ENCODE measurements at regions not wholly inside any gene's neighbourhood (a gene's known extent, or its start where the extent isn't known, plus 50 kb on each side); places are given as distances from the start of the nearest gene placed in this dataset.

DNA sequence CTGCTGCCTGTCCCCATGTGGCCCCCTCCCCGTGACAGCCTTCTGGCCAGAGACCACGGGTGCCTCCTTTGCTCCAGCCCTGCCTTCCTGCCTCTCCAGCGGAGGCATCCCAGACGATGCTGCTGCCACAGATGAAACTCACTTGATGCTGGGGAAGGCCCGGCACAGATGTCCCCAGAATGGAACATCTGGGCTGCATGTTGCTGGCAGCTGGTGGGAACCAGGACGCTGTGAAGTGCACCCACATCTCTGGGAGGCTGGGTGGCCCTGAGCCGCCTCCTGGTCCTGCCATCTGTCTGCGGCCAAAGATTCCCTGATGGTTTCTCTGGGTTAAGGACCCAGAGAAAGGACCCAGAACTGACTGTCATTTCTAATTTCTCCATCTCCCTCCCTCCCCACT, 51.9 kb upstream of the PTPRS start:
- 43 to 57% methylated on average over 6 to 8 of the region's 8 CpGs for WGBS, 2 donors
- TF ChIP-seq, protein P1, sequence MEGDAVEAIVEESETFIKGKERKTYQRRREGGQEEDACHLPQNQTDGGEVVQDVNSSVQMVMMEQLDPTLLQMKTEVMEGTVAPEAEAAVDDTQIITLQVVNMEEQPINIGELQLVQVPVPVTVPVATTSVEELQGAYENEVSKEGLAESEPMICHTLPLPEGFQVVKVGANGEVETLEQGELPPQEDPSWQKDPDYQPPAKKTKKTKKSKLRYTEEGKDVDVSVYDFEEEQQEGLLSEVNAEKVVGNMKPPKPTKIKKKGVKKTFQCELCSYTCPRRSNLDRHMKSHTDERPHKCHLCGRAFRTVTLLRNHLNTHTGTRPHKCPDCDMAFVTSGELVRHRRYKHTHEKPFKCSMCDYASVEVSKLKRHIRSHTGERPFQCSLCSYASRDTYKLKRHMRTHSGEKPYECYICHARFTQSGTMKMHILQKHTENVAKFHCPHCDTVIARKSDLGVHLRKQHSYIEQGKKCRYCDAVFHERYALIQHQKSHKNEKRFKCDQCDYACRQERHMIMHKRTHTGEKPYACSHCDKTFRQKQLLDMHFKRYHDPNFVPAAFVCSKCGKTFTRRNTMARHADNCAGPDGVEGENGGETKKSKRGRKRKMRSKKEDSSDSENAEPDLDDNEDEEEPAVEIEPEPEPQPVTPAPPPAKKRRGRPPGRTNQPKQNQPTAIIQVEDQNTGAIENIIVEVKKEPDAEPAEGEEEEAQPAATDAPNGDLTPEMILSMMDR (IDR thresholded peaks at IDR 0.05): no peak
- no peak for TF ChIP-seq POLR2A (IDR thresholded peaks at IDR 0.05)

DNA sequence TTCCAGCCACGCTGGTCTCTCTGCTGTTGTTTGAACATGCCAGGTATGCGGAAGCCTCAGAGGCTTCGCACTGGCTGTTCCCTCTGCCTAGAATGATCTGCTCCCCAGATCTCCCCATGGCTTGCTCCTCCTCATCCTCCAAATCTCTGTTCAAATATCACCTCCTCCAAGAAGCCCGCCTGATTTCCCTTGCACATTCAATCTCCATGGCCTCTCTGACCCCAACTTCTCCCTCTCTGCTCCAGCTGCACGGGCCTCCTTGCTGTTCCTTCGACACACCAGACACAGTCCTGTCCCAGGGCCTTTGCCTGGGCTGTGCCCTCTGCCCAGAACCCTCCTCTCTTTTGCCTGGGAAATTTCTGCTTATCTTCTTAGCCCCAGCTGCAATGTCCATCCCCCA, 52.5 kb upstream of the PTPRS start:
- H3K4me3 ChIP-seq (ENCODE audit: low read depth, poor library complexity, severe bottlenecking): no peak overlapping the region
- WGBS, 2 donors: 69 to 77% methylated on average over 6 of the region's 6 CpGs
- TF ChIP-seq POLR2A (IDR thresholded peaks at IDR 0.05): no peak
- TF ChIP-seq, protein P1 (IDR thresholded peaks at IDR 0.05): no peak
- DNase-seq (ENCODE audit: low spot score in 2 of 2): no peak
- intact Hi-C loops (cut with DNase I; ENCODE audit: low total_unique reads): no loop called here

More for the DNA sequence above, 51.9 kb upstream of the PTPRS start:
- no peak overlapping the region for H3K4me3 ChIP-seq (ENCODE audit: low read depth, poor library complexity, severe bottlenecking)
- intact Hi-C loops (cut with DNase I; ENCODE audit: low total_unique reads): no loop called here
- no peak for DNase-seq (ENCODE audit: low spot score in 2 of 2)

DNA sequence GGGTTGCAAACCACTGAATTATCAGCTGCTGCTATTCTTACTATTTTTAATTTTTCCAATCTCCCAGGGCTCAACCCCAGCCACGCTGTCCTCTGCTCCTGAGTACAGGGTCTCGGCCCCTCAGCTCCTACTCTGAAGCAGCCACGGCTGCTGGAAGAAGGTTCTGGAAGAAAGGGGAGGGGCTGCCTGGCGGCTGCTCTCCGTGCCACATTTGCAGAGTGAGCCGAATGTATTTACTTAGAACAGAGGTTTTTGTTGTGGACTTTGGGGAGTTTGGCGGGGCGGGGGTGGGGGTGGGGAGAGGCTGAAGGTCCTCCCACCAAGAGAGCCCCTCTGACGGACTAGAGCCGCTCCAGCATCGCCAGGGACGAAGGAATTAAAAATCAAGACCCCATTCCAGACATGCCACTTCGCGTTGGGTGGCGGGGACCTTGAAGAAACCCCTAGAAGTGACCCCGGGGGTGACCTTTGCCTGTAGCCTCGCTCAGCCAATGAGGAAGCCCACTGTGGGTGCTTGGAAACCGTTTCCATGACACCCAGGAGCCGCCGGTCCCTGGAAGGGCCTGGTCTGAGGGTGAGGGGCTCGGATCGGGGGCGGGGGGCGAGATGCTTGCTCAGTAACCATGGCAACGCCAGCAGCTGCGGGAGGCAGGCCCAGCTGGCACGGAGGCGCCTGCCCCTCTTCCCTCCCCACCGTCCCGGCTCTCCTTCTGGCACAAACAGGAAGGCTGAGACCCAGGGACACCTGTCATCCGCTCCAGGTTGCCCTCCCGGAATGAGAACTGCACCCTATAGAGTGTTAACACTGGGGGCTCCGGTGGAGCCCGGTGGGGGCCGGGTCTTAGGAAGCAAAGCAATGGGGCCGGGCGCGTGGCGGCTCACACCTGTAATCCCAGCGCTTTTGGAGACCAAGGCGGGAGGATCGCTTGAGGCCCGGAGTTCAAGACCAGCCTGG, 54.2 kb upstream of the PTPRS start:
- TF ChIP-seq POLR2A (IDR thresholded peaks at IDR 0.05): no peak
- TF ChIP-seq, protein P1 (IDR thresholded peaks at IDR 0.05): no peak
- no peak overlapping the region for H3K4me3 ChIP-seq (ENCODE audit: low read depth, poor library complexity, severe bottlenecking)
- 14 to 21% methylated on average over 31 to 40 of the region's 43 CpGs for WGBS, 2 donors
- no peak for DNase-seq (ENCODE audit: low spot score in 2 of 2)
- intact Hi-C loops (cut with DNase I; ENCODE audit: low total_unique reads): no loop called here

DNA sequence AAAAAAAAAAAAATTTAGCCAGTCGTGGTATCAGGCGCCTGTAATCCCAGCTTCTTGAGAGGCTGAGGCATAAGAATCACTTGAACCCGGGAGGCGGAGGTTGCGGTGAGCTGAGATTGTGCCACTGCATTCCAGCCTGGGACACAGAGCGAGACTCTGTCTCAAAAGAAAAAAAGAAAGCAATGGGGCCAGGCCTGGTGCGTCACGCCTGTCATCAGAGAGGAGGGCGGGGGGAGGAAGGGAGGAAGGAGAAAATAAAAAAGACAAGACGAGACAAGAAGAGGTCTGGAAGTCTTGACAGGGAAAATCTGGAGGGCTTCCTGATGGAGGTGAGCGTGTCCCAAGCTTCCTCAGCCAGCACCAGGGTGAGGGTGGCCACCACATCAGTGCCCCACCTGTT, 54.9 kb upstream of the PTPRS start:
- DNase-seq (ENCODE audit: low spot score in 2 of 2): no peak
- intact Hi-C loops (cut with DNase I; ENCODE audit: low total_unique reads): no loop called here
- TF ChIP-seq, protein P1 (IDR thresholded peaks at IDR 0.05): no peak
- no peak for TF ChIP-seq POLR2A (IDR thresholded peaks at IDR 0.05)
- WGBS, 2 donors: 12 to 22% methylated on average over 11 of the region's 11 CpGs
- no peak overlapping the region for H3K4me3 ChIP-seq (ENCODE audit: low read depth, poor library complexity, severe bottlenecking)

- intact Hi-C loops (cut with DNase I; ENCODE audit: low total_unique reads): no loop called here
- no peak for DNase-seq (ENCODE audit: low spot score in 2 of 2)
- no peak overlapping the region for H3K4me3 ChIP-seq (ENCODE audit: low read depth, poor library complexity, severe bottlenecking)
- WGBS, 2 donors: 18 to 21% methylated on average over 12 of the region's 12 CpGs
- TF ChIP-seq POLR2A (IDR thresholded peaks at IDR 0.05): no peak
- TF ChIP-seq, protein P1 (IDR thresholded peaks at IDR 0.05): no peak
Measured at GRCh38 chr19:5396096-5396939, 55.7 kb upstream of the PTPRS start.

Measured in lower leg skin (tissue), 4 donors.